Endothelial cell of umbilical vein (primary cell): ENCODE measurements at regions not wholly inside any gene's neighbourhood (a gene's known extent, or its start where the extent isn't known, plus 50 kb on each side); places are given as distances from the start of the nearest gene placed in this dataset.

Source experiments
- BruUV-seq: library from RNA; stranded (reverse); fragments of 400-500 nt; replicated peaks from 2 replicates; lab custom pipeline; 2021; lab: Mats Ljungman, UMichigan
- CTCF ChIA-PET: fragments of 300-600, 350-600 bp; sonication (Branson Sonifier 250); formaldehyde crosslinking; loops from one replicate; lab custom pipeline; 2021; ENCODE audit warnings: antibody characterized with exemption, inconsistent platforms; lab: Charles Lee
- POLR2A ChIA-PET: fragments of 300-600, 350-600 bp; sonication (Branson Sonifier 250); formaldehyde crosslinking; loops from one replicate; lab custom pipeline; 2021; ENCODE audit warnings: antibody characterized with exemption, inconsistent platforms; lab: Charles Lee
- DNase-seq: peaks from one replicate; pipeline ENCODE4 v3.0.0-alpha.2; 2011; ENCODE audit warnings: low read depth, low spot score
- FAIRE-seq: peaks from 2 replicates; lab custom pipeline; 2011; peaks lifted over from hg19 to GRCh38; lab: Jason Lieb, UNC
- H2AFZ ChIP-seq: 2 replicates; pipeline ENCODE4 v1.6.0; 2012; ENCODE audit warnings: low read depth, low read length, control low read depth, inconsistent platforms
- H3K27ac ChIP-seq: 2 replicates; pipeline ENCODE4 v1.5.1; 2011; ENCODE audit warnings: low read depth, mild to moderate bottlenecking, control low read depth, low read length, moderate library complexity; ENCODE audit not compliant: insufficient read depth
- H3K27me3 ChIP-seq, 2 experiments: 2 replicates each; pipeline versions ENCODE4 v1.6.0 to v1.6.1; 2011; ENCODE audit warnings: low read length in 2 of 2, mixed read lengths in 1 of 2; ENCODE audit not compliant: control insufficient read depth in 2 of 2, insufficient read depth in 2 of 2
- H3K36me3 ChIP-seq, 2 experiments: 2 replicates in 1 of 2; 3 replicates in 1 of 2; pipeline ENCODE4 v1.5.1; 2011; ENCODE audit warnings: low read length in 2 of 2, mild to moderate bottlenecking in 1 of 2, moderate library complexity in 1 of 2; ENCODE audit not compliant: control insufficient read depth in 2 of 2, insufficient read depth in 2 of 2; ENCODE audit errors: extremely low read depth in 1 of 2
- H3K4me1 ChIP-seq: 3 replicates; pipeline ENCODE4 v1.5.1; 2011; ENCODE audit warnings: mild to moderate bottlenecking, low read length; ENCODE audit not compliant: control insufficient read depth, insufficient read depth; ENCODE audit errors: extremely low read depth
- H3K4me2 ChIP-seq: 2 replicates; pipeline ENCODE4 v1.6.1; 2011; ENCODE audit warnings: low read length, control low read depth, mixed read lengths; ENCODE audit not compliant: insufficient read depth
- H3K4me3 ChIP-seq, 3 experiments: fragments of 200-600 bp in 1 of 3; sonication (generic), shearing (Covaris generic) in 1 of 3; replicated peaks in 1 of 3; 2 replicates each; pipeline ENCODE4 v1.5.1; 2011 to 2016; ENCODE audit warnings: control low read depth in 3 of 3, low read length in 3 of 3, mild to moderate bottlenecking in 2 of 3, inconsistent platforms in 1 of 3, low read depth in 1 of 3, moderate library complexity in 1 of 3; ENCODE audit not compliant: insufficient read depth in 1 of 3
- H3K79me2 ChIP-seq: 2 replicates; pipeline ENCODE4 v1.6.0; 2012; ENCODE audit warnings: low read length, inconsistent platforms; ENCODE audit not compliant: control insufficient read depth, insufficient read depth
- H3K9ac ChIP-seq: replicated peaks from 2 replicates; pipeline ENCODE3; 2011; ENCODE audit warnings: low read length, control low read depth; ENCODE audit not compliant: insufficient read depth; ENCODE audit errors: extremely low read depth
- H3K9me1 ChIP-seq: replicated peaks from 3 replicates; pipeline ENCODE4 v1.6.0; 2011; ENCODE audit warnings: mild to moderate bottlenecking, low read length; ENCODE audit not compliant: control insufficient read depth, insufficient read depth; ENCODE audit errors: extremely low read depth
- H3K9me3 ChIP-seq: replicated peaks from 2 replicates; pipeline ENCODE4 v1.5.1; 2012; ENCODE audit warnings: low read length, inconsistent platforms; ENCODE audit not compliant: control insufficient read depth, insufficient read depth
- H4K20me1 ChIP-seq: replicated peaks from 2 replicates; pipeline ENCODE3; 2011; ENCODE audit warnings: mild to moderate bottlenecking, low read length; ENCODE audit not compliant: control insufficient read depth, insufficient read depth; ENCODE audit errors: extremely low read depth
- EZH2 ChIP-seq: IDR thresholded peaks from 2 replicates; pipeline ENCODE4 v1.6.1; 2012; ENCODE audit warnings: borderline replicate concordance, low read depth, mild to moderate bottlenecking, moderate library complexity, low read length, inconsistent platforms; ENCODE audit not compliant: severe bottlenecking
- FOS ChIP-seq: IDR thresholded peaks from 2 replicates; pipeline ENCODE4 v1.6.1; 2011; ENCODE audit warnings: mild to moderate bottlenecking, low read length, moderate library complexity, borderline replicate concordance; ENCODE audit not compliant: insufficient read depth
- GATA2 ChIP-seq: IDR thresholded peaks from 2 replicates; pipeline ENCODE4 v1.7.0; 2011; ENCODE audit warnings: low read depth, mild to moderate bottlenecking, moderate library complexity, mixed read lengths, low read length; ENCODE audit not compliant: insufficient read length, insufficient read depth
- JUN ChIP-seq: IDR thresholded peaks from 2 replicates; pipeline ENCODE4 v1.6.1; 2011; ENCODE audit warnings: borderline replicate concordance, low read depth; ENCODE audit not compliant: insufficient read length, insufficient read depth
- MYC ChIP-seq: IDR thresholded peaks from one replicate; pipeline ENCODE4 v1.6.1; 2011; ENCODE audit warnings: mild to moderate bottlenecking, low read depth, low read length
- POLR2A ChIP-seq: IDR thresholded peaks from 2 replicates; pipeline ENCODE4 v1.6.1; 2012; ENCODE audit warnings: low read depth, mild to moderate bottlenecking, control low read depth, low read length
- POLR2AphosphoS5 ChIP-seq: IDR thresholded peaks from 2 replicates; pipeline ENCODE4 v1.6.1; 2012; ENCODE audit warnings: low read depth, mild to moderate bottlenecking, control low read depth, low read length, moderate library complexity; ENCODE audit not compliant: insufficient read depth
- dilution Hi-C: fragments of 300-500 bp; cut with MboI; formaldehyde crosslinking; loops from one replicate; pipeline ENCODE4 v1.15.0; 2019; ENCODE audit warnings: low sequenced_read_pairs; ENCODE audit not compliant: extremely low pct_ligation_motif_present
- intact Hi-C: fragments of 100-400 bp; cut with micrococcal nuclease; formaldehyde crosslinking; loops from one replicate; pipeline ENCODE4 v1.10.0; 2022
- TF ChIP-seq, protein P1 (sequence below), 2 donors: IDR thresholded peaks; 1 replicate in 1 of 2; 2 replicates in 1 of 2; pipeline ENCODE4 v1.5.1; 2011; ENCODE audit warnings: low read length in 2 of 2, mild to moderate bottlenecking in 2 of 2, moderate library complexity in 2 of 2, control low read depth in 1 of 2, inconsistent platforms in 1 of 2, low read depth in 1 of 2; ENCODE audit not compliant: insufficient read depth in 1 of 2; ENCODE audit errors: extremely low read depth in 1 of 2
- TF ChIP-seq, protein P2 (sequence below): IDR thresholded peaks from 2 replicates; pipeline ENCODE4 v1.6.1; 2011; ENCODE audit not compliant: insufficient read depth, insufficient read length

DNA sequence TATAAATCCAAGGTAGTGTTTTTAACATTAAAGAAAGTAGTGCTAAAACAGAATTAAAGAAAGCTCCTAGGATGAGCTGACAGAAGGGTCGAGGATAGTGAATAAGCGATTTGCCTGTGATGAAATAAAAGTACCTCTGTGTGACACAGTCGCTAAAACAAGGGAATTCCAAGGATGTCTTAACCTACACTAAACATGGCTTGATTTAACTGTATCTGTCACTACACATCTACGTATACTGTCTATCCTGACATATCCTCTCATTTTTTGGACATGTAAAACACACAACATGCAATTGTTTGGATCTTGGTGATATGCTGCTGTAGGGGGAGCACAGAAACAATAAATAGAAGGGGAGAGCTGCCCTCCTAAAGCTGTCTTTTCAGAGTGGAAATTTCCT, 580.8 kb upstream of the SLC8A1 start:
- Histone ChIP-seq H3K9me1 (no peaks in the 10 kb centered on the region), H4K20me1 (no peaks in the 10 kb centered on the region), H3K4me2 (no peak overlapping the region), H3K36me3 (no peaks in the 10 kb centered on the region), H3K27me3 (no peaks in the 10 kb centered on the region), H3K9ac (no peak overlapping the region), H3K79me2 (no peaks in the 10 kb centered on the region), H3K27ac (no peak overlapping the region), H2AFZ (no peak overlapping the region), H3K4me3 (no peak overlapping the region), H3K9me3 (no peaks in the 10 kb centered on the region), H3K4me1 (no peaks in the 10 kb centered on the region)
- DNase-seq (no peak), FAIRE-seq (no peak)
- POLR2A ChIA-PET = no interaction called here
- dilution Hi-C loops = no loop called here
- CTCF ChIA-PET = interaction anchor here (0.8 to 1.7 kb wide), 4 partner anchors 10 to 1119 kb away, joined by 3 to 4 read pairs (median 4); no protein-coding TSS in a partner anchor
- TF ChIP-seq EZH2 (no peak), FOS (no peak), GATA2 (no peak), POLR2AphosphoS5 (no peak), JUN (no peak)
- intact Hi-C loops = loop anchor here (5.0 to 10.0 kb wide), 2 partner anchors 372 to 675 kb away; no protein-coding TSS in a partner anchor
- BruUV-seq = no TSS peak

DNA sequence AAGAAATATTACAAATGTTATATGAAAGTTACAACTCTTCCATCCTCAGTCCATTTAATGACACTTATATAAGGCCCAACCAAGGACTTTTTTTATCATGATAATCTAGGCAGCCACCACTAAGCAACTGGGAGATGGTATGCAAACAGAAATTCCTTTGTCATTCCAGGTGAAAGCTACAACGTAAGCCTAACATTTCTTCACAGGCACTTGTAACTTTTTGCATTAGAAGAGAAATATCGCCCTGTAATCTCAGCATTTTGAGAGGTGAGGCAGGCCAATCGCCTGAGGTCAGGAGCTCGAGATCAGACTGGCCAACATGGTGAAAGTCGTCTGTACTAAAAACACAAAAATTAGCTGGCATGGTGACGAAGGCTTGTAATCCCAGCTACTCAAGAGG, 581.2 kb upstream of the SLC8A1 start:
- TF ChIP-seq, protein P1, sequence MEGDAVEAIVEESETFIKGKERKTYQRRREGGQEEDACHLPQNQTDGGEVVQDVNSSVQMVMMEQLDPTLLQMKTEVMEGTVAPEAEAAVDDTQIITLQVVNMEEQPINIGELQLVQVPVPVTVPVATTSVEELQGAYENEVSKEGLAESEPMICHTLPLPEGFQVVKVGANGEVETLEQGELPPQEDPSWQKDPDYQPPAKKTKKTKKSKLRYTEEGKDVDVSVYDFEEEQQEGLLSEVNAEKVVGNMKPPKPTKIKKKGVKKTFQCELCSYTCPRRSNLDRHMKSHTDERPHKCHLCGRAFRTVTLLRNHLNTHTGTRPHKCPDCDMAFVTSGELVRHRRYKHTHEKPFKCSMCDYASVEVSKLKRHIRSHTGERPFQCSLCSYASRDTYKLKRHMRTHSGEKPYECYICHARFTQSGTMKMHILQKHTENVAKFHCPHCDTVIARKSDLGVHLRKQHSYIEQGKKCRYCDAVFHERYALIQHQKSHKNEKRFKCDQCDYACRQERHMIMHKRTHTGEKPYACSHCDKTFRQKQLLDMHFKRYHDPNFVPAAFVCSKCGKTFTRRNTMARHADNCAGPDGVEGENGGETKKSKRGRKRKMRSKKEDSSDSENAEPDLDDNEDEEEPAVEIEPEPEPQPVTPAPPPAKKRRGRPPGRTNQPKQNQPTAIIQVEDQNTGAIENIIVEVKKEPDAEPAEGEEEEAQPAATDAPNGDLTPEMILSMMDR (IDR thresholded peaks at IDR 0.05; ENCODE audit: extremely low read depth in 1 of 2, insufficient read depth in 1 of 2, low read depth in 1 of 2, low read length in 2 of 2) = no peak
- TF ChIP-seq POLR2A (no peak), POLR2AphosphoS5 (no peak), EZH2 (no peak), GATA2 (no peak), MYC (no peak), FOS (no peak), JUN (no peak)
- TF ChIP-seq, protein P2, sequence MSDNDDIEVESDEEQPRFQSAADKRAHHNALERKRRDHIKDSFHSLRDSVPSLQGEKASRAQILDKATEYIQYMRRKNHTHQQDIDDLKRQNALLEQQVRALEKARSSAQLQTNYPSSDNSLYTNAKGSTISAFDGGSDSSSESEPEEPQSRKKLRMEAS = no peak
- no peaks in the 10 kb centered on the region for H3K9me3 ChIP-seq
- FAIRE-seq = no peak
- no peaks in the 10 kb centered on the region for H3K79me2 ChIP-seq
- BruUV-seq = no TSS peak
- H3K27me3 ChIP-seq = no peaks in the 10 kb centered on the region
- ChIA-PET POLR2A (no interaction called here), CTCF (interaction anchor here (0.8 to 1.7 kb wide), 4 partner anchors 10 to 1120 kb away, joined by 3 to 4 read pairs (median 4); no protein-coding TSS in a partner anchor)
- no peaks in the 10 kb centered on the region for H3K4me1 ChIP-seq
- dilution Hi-C loops = no loop called here
- H3K27ac ChIP-seq = no peak overlapping the region
- H3K4me2 ChIP-seq = no peak overlapping the region
- intact Hi-C loops = loop anchor here (5.0 to 10.0 kb wide), 2 partner anchors 372 to 674 kb away; no protein-coding TSS in a partner anchor
- no peaks in the 10 kb centered on the region for H3K36me3 ChIP-seq
- no peaks in the 10 kb centered on the region for H3K9me1 ChIP-seq
- H4K20me1 ChIP-seq = no peaks in the 10 kb centered on the region
- H3K4me3 ChIP-seq = no peak overlapping the region
- H2AFZ ChIP-seq = no peak overlapping the region
- no peak for DNase-seq
- no peak overlapping the region for H3K9ac ChIP-seq
